GM23338 (cell line): ENCODE measurements at regions not wholly inside any gene's neighbourhood (a gene's known extent, or its start where the extent isn't known, plus 50 kb on each side); places are given as distances from the start of the nearest gene placed in this dataset.
"Not testable (repeated sequence)": the region's sequence is repeated elsewhere in the genome, so short reads cannot be mapped to it uniquely, and the experiment has no call there.

Source experiments
- ATAC-seq: fragments of 200-7000 bp; cut with Tn5 transposase; 3 replicates; pipeline ENCODE4 v1.9.1; 2020
- DNase-seq: peaks from one replicate; pipeline ENCODE4 v3.0.0-alpha.2; 2015; ENCODE audit warnings: low spot score
- H2AFZ ChIP-seq: fragments of 200-600 bp; sonication (generic); 2 replicates; pipeline ENCODE4 v1.8.0; 2016; ENCODE audit warnings: antibody characterized with exemption, mild to moderate bottlenecking, moderate library complexity
- H3F3A ChIP-seq: fragments of 200-600 bp; sonication (generic); replicated peaks from 2 replicates; pipeline ENCODE4 v1.8.0; 2017; ENCODE audit warnings: antibody characterized with exemption, mixed run types, low read depth
- H3K27ac ChIP-seq: fragments of 200-600 bp; sonication (generic); 2 replicates; pipeline ENCODE4 v1.6.1; 2016; ENCODE audit warnings: low read depth
- H3K27me3 ChIP-seq: fragments of 200-600 bp; sonication (generic); 2 replicates; pipeline ENCODE4 v1.8.0; 2016; ENCODE audit warnings: mild to moderate bottlenecking, mixed run types, moderate library complexity; ENCODE audit not compliant: insufficient read depth
- H3K36me3 ChIP-seq: fragments of 200-600 bp; sonication (generic); 2 replicates; pipeline ENCODE4 v1.8.0; 2016; ENCODE audit warnings: mild to moderate bottlenecking; ENCODE audit not compliant: insufficient read depth
- H3K4me1 ChIP-seq: fragments of 200-600 bp; sonication (generic); 2 replicates; pipeline ENCODE4 v1.8.0; 2016; ENCODE audit warnings: mild to moderate bottlenecking, moderate library complexity; ENCODE audit not compliant: insufficient read depth
- H3K4me2 ChIP-seq: fragments of 200-600 bp; sonication (generic); 2 replicates; pipeline ENCODE4 v1.7.1; 2017; ENCODE audit warnings: mixed run types
- H3K4me3 ChIP-seq: fragments of 200-600 bp; sonication (generic); 2 replicates; pipeline ENCODE4 v1.6.1; 2016; ENCODE audit warnings: mixed run types
- H3K79me2 ChIP-seq: fragments of 200-600 bp; sonication (generic); replicated peaks from 2 replicates; pipeline ENCODE4 v1.8.0; 2017; ENCODE audit warnings: mild to moderate bottlenecking; ENCODE audit not compliant: insufficient read depth
- H3K9me2 ChIP-seq: fragments of 200-600 bp; sonication (generic); 2 replicates; pipeline ENCODE4 v1.8.0; 2017; ENCODE audit not compliant: insufficient read depth
- H4K20me1 ChIP-seq: fragments of 200-600 bp; sonication (generic); replicated peaks from 2 replicates; pipeline ENCODE4 v1.8.0; 2017; ENCODE audit warnings: mild to moderate bottlenecking; ENCODE audit not compliant: insufficient read depth
- H3K27ac Mint-ChIP-seq: 2 replicates; pipeline ENCODE4 v1.8.0; 2020; ENCODE audit warnings: inconsistent platforms, mild to moderate bottlenecking, moderate library complexity, mixed read lengths
- H3K27me3 Mint-ChIP-seq: 3 replicates; pipeline ENCODE4 v1.8.0; 2022; ENCODE audit warnings: low read depth, mild to moderate bottlenecking, moderate library complexity, mixed read lengths, inconsistent platforms; ENCODE audit not compliant: insufficient read depth, poor library complexity
- H3K36me3 Mint-ChIP-seq: 3 replicates; pipeline ENCODE4 v1.8.0; 2021; ENCODE audit warnings: low read depth, mild to moderate bottlenecking, inconsistent platforms, moderate library complexity, mixed read lengths
- H3K4me1 Mint-ChIP-seq: 3 replicates; pipeline ENCODE4 v1.8.0; 2020; ENCODE audit warnings: mild to moderate bottlenecking, inconsistent platforms, mixed read lengths
- H3K4me3 Mint-ChIP-seq: 3 replicates; pipeline ENCODE4 v1.8.0; 2021; ENCODE audit warnings: moderate library complexity, mild to moderate bottlenecking, inconsistent platforms, mixed read lengths
- H3K9me3 Mint-ChIP-seq: 3 replicates; pipeline ENCODE4 v1.8.0; 2020; ENCODE audit warnings: moderate library complexity, mild to moderate bottlenecking, inconsistent platforms, mixed read lengths
- EZH2 ChIP-seq: fragments of 200-600 bp; sonication (generic); IDR thresholded peaks from one replicate; pipeline ENCODE4 v1.8.0; 2017; ENCODE audit warnings: antibody characterized with exemption, mild to moderate bottlenecking, low read depth; ENCODE audit not compliant: unreplicated experiment
- JUNB ChIP-seq: IDR thresholded peaks from one replicate; pipeline ENCODE4 v1.6.1; 2016; ENCODE audit warnings: antibody characterized with exemption; ENCODE audit not compliant: unreplicated experiment
- NANOG ChIP-seq: IDR thresholded peaks from 2 replicates; pipeline ENCODE4 v1.6.1; 2016; ENCODE audit warnings: antibody characterized with exemption, borderline replicate concordance
- POLR2AphosphoS5 ChIP-seq: IDR thresholded peaks from 2 replicates; pipeline ENCODE4 v1.6.1; 2016; ENCODE audit warnings: antibody characterized with exemption, low read depth
- STAT1 ChIP-seq: IDR thresholded peaks from one replicate; pipeline ENCODE4 v1.6.1; 2016; ENCODE audit warnings: antibody characterized with exemption; ENCODE audit not compliant: unreplicated experiment
- ZNF114 ChIP-seq: fragments of 250-450 bp; sonication (Bioruptor Pico); IDR thresholded peaks from 2 replicates; pipeline ENCODE4 v1.5.0; 2020; ENCODE audit warnings: mild to moderate bottlenecking, moderate library complexity
- TF ChIP-seq, protein P1 (sequence below), 2 experiments: fragments of 200-600 bp in 1 of 2; sonication (generic) in 1 of 2; conservative IDR thresholded peaks; 2 replicates each; pipeline versions ENCODE4 v1.5.1 to v1.6.1; 2016 to 2017; ENCODE audit warnings: antibody characterized with exemption in 2 of 2, low read depth in 2 of 2, mild to moderate bottlenecking in 2 of 2, moderate library complexity in 1 of 2

DNA sequence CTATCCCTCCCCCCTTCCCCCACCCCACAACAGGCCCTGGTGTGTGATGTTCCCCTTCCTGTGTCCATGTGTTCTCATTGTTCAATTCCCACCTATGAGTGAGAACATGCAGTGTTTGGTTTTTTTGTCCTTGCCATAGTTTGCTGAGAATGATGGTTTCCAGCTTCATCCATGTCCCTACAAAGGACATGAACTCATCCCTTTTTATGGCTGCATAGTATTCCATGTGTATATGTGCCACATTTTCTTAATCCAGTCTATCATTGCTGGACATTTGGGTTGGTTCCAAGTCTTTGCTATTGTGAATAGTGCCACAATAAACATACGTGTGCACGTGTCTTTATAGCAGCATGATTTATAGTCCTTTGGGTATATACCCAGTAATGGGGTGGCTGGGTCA, 52.3 kb upstream of the MAN1A2 start:
- H3K36me3 ChIP-seq, ATAC-seq, H3K27me3 ChIP-seq, H3K79me2 ChIP-seq, H4K20me1 ChIP-seq, H3K9me3 Mint-ChIP-seq, H3K36me3 Mint-ChIP-seq, H3K4me1 Mint-ChIP-seq, H3K4me2 ChIP-seq, H3K4me3 Mint-ChIP-seq, H2AFZ ChIP-seq, H3K4me3 ChIP-seq, DNase-seq, H3K4me1 ChIP-seq, H3K27ac Mint-ChIP-seq, H3K9me2 ChIP-seq, H3F3A ChIP-seq, H3K27ac ChIP-seq, H3K27me3 Mint-ChIP-seq: not testable (repeated sequence)

DNA sequence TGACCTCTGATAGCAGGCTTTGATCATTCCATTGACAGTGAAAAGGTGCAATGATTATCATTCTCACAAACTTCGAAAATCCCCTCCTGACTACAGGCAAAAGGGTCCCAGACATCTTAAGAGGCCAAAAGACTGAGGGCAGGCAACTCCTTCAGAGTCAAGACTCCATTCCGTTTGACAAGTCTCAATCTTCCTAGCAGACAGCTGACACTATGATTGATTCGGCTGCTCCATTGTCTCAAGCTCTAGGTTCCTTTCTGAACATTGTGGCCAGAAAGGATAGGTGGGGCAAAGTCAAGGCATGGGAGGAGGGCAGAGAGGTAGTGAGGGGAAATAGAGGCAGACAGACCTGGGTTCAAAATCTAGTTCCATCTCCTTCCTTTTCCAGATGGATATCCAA, 53.7 kb upstream of the MAN1A2 start:
- DNase-seq = no peak
- H3K27ac ChIP-seq = no peak overlapping the region
- H3K27me3 ChIP-seq = no peaks in the 10 kb centered on the region
- no peaks in the 10 kb centered on the region for H4K20me1 ChIP-seq
- ATAC-seq = no peak
- no peak for TF ChIP-seq ZNF114 (CRISPR knock-in tag)
- TF ChIP-seq STAT1 = no peak
- no peak for TF ChIP-seq EZH2
- TF ChIP-seq JUNB = no peak
- no peak for TF ChIP-seq POLR2AphosphoS5
- TF ChIP-seq, protein P1, sequence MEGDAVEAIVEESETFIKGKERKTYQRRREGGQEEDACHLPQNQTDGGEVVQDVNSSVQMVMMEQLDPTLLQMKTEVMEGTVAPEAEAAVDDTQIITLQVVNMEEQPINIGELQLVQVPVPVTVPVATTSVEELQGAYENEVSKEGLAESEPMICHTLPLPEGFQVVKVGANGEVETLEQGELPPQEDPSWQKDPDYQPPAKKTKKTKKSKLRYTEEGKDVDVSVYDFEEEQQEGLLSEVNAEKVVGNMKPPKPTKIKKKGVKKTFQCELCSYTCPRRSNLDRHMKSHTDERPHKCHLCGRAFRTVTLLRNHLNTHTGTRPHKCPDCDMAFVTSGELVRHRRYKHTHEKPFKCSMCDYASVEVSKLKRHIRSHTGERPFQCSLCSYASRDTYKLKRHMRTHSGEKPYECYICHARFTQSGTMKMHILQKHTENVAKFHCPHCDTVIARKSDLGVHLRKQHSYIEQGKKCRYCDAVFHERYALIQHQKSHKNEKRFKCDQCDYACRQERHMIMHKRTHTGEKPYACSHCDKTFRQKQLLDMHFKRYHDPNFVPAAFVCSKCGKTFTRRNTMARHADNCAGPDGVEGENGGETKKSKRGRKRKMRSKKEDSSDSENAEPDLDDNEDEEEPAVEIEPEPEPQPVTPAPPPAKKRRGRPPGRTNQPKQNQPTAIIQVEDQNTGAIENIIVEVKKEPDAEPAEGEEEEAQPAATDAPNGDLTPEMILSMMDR (conservative IDR thresholded peaks at IDR 0.05; ENCODE audit: low read depth in 2 of 2) = no peak
- no peak for TF ChIP-seq NANOG
- no peaks in the 10 kb centered on the region for H3F3A ChIP-seq
- no peak overlapping the region for H2AFZ ChIP-seq
- no peak overlapping the region for H3K4me3 ChIP-seq
- Mint-ChIP-seq H3K27me3 (peaks cover 2% of the 10 kb centered on the region), H3K4me1 (no peaks in the 10 kb centered on the region), H3K27ac (no peak overlapping the region), H3K36me3 (no peaks in the 10 kb centered on the region), H3K9me3 (no peaks in the 10 kb centered on the region), H3K4me3 (no peak overlapping the region)
- no peaks in the 10 kb centered on the region for H3K4me1 ChIP-seq
- H3K9me2 ChIP-seq = no peaks in the 10 kb centered on the region
- H3K79me2 ChIP-seq = no peaks in the 10 kb centered on the region
- H3K36me3 ChIP-seq = no peaks in the 10 kb centered on the region
- H3K4me2 ChIP-seq = no peak overlapping the region

DNA sequence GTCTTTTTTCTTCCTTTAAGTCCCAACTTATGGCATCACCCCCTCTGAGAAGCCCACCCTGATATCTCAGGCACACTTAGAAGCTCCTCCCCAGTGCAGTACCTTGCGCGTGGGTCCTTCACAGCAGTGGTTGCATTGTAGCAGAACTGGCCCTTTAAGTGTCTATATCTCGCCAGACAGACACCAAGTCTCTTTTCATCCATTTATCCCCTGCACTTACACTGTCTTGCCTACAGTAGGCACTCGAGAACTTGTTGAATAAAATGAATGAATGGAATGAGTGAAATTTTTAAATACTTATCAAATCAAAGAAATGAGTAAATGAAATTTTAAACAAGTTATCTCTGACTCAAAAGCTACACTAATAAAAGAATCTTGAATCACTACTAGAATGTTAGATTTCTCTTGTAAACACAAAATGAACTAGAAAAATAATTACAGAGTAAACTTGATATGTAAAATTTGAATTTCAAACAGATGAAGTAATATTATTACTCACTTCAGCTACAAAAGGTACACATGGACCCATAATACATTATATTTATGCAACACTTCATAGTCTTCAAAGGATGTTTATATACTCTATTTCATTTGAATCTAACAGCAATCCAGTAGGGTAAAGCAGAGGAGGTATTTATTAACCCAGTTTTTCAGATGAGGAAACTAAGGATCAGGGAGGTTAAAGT, 54.7 kb upstream of the MAN1A2 start:
- H3K79me2 ChIP-seq = no peaks in the 10 kb centered on the region
- TF ChIP-seq, protein P1 (conservative IDR thresholded peaks at IDR 0.05; ENCODE audit: low read depth in 2 of 2) = peak; percentile 39 to 55
- TF ChIP-seq NANOG = no peak
- Mint-ChIP-seq H3K9me3 (no peaks in the 10 kb centered on the region), H3K27ac (no peak overlapping the region), H3K36me3 (no peaks in the 10 kb centered on the region), H3K4me1 (no peaks in the 10 kb centered on the region), H3K27me3 (peaks cover 2% of the 10 kb centered on the region), H3K4me3 (no peak overlapping the region)
- H3K4me1 ChIP-seq = no peaks in the 10 kb centered on the region
- no peak overlapping the region for H3K4me2 ChIP-seq
- H3K27ac ChIP-seq = no peak overlapping the region
- H3K36me3 ChIP-seq = no peaks in the 10 kb centered on the region
- H3K9me2 ChIP-seq = no peaks in the 10 kb centered on the region
- H3F3A ChIP-seq = no peaks in the 10 kb centered on the region
- H2AFZ ChIP-seq = no peak overlapping the region
- DNase-seq (peak; percentile 47), ATAC-seq (peak; percentile 62)
- no peaks in the 10 kb centered on the region for H4K20me1 ChIP-seq
- no peaks in the 10 kb centered on the region for H3K27me3 ChIP-seq
- no peak overlapping the region for H3K4me3 ChIP-seq
